Iris pigment epithelial cell (primary cell): ENCODE measurements at regions not wholly inside any gene's neighbourhood (a gene's known extent, or its start where the extent isn't known, plus 50 kb on each side); places are given as distances from the start of the nearest gene placed in this dataset.
"Not testable (repeated sequence)": the region's sequence is repeated elsewhere in the genome, so short reads cannot be mapped to it uniquely, and the experiment has no call there.

Source experiments
- DNase-seq: peaks from one replicate; pipeline ENCODE4 v3.0.0-alpha.2; 2011; ENCODE audit warnings: low read depth

DNA sequence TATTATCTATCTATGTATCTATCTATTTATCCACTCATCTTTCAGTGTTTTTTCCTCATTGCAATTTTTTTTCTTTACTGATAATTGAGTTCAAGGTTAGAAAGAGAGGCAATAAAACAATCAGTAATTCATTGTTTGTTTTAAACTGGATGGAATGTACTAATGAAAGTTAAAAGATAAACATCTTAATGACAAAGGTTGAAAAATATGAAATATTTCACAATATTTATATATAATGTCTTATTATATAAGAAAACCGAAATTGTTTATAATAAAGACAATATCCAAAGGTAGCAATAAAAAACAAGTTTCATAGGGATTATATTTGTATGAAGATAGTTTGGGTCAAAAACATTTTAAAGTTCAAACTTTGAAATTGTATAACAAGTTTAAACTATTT, 1015.5 kb upstream of the MIR17HG start:
- no peak for DNase-seq

DNA sequence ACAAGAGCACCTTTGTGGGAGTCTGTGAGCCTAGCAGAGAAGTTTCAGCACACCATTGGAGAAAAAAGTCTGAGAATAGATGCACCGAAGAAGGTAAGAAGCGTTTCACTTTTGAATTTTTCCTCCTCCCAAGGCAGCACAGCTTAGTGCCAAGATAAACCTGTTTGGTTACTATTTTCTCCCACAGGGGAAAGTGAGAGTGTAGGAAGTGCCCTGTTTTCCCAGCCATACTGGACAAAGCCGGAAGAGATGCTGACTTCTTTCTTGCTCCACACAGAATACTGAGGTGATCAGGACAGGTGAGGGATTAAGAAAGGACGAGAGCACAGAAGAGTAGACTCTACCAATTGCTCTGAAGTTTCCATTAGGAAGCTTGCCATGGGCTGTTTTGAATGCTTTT, 1011.0 kb upstream of the MIR17HG start:
- DNase-seq = no peak

DNA sequence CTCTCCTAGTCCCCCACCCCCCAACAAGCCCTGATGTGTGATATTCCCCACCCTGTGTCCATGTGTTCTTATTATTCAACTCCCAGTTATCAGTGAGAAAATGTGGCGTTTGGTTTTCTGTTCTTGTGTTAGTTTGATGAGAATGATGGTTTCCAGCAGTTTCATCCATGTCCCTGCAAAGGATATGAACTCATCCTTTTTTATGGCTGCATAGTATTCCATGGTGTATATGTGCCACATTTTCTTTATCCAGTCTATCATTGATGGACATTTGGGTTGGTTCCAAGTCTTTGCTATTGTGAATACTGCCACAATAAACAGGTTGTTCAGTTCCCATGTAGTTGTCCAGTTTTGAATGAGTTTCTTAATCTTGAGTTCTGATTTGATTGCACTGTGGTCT, 1006.1 kb upstream of the MIR17HG start:
- not testable (repeated sequence) for DNase-seq

DNA sequence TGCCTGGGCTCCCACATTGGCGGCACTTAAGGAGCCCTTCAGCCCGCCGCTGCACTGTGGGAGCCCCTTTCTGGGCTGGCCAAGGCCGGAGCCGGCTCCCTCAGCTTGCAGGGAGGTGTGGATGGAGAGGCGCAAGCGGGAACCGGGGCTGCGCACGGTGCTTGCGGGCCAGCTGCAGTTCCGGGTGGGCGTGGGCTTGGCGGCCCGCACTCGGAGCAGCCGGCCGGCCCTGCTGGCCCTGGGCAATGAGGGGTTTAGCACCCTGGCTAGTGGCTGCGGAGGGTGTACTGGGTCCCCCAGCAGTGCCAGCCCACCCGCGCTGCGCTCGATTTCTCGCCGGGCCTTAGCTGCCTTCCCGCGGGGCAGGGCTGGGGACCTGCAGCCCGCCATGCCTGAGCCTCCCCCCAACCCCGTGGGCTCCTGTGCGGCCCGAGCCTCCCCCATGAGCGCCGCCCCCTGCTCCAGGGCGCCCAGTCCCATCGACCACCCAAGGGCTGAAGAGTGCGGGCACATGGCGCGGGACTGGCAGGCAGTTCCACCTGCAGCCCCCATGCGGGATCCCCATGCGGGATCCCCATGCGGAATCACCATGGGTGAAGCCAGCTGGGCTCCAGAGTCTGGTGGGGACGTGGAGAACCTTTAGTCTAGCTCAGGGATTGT, 998.9 kb upstream of the MIR17HG start:
- DNase-seq = not testable (repeated sequence)

DNA sequence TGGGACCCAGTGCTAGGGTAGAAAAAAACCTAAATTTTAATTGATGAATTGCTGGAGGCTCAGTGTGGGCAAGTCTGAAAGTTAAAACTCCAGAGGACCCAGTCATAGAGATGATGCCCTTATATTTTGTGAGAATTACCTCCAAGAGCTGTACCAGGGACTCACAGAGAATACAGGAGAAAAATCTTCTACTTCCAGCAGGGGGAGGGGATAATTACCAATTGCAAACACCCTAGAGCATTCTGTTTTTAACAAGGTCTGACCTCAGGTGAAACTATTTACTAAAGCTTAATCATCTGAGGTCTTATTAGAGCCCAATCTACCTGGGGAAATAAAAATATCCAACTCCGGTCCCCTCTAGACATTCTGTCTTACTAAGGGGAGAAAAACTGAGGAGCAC, 994.7 kb upstream of the MIR17HG start:
- no peak for DNase-seq

DNA sequence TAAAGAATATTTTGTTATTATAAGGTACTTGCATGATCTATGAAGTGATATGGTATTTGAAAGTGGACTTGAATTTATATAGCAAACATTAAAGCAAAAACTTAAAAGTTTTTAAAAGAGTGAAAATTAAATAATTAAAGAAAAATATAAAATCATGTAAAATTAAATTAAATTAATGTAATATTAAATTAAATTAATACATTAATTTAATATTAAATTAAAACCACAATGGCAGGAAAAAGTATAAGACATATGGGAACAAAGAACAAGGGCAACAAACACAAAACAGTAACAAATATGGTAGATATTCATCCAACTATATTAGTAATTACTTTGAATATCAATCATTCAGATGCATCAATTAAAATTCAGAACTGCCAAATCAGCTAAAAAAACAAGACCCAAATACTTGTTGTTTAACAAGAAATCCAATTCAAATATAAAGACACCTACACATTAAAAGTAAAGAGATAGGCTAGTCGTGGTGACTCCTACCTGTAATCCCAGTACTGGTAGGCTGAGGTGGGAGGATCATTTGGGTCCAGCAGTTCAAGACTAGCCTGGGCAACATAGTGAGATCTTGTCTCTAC, 992.2 kb upstream of the MIR17HG start:
- no peak for DNase-seq

DNA sequence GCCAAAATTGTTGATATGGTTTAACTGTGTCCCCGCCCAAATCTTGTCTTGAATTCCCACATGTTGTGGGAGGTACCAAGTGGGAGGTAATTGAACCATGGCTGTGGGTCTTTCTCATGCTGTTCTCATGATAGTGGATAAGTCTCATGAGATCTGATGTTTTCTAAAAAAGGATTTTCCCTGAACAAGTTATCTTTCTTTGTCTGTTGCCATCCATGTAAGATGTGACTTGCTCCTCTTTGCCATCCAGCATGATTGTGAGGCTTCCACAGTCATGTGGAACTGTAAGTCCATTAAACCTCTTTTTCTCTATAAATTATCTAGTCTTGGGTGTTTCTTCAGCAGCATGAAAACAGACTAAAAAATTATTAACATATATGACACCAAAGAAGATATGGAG, 986.7 kb upstream of the MIR17HG start:
- DNase-seq = no peak

DNA sequence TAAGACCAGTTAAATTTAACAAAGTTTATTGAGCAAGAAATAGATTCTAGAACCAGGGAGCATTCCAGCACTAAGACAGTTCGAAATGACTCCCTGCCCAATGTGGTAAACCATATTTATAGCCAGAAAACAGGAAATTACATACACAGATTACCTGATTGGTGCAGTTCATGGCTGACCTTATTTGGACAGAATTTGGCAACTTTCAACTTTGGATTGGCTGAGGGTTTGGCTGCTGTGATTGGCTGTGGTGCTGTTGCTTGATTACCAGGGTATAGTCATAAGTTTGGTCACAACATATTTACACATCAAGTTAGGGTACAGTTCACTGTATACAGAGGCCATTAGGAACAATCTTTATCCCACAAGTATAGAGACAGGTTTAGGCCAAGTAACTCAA, 984.8 kb upstream of the MIR17HG start:
- DNase-seq = peak; percentile 10

DNA sequence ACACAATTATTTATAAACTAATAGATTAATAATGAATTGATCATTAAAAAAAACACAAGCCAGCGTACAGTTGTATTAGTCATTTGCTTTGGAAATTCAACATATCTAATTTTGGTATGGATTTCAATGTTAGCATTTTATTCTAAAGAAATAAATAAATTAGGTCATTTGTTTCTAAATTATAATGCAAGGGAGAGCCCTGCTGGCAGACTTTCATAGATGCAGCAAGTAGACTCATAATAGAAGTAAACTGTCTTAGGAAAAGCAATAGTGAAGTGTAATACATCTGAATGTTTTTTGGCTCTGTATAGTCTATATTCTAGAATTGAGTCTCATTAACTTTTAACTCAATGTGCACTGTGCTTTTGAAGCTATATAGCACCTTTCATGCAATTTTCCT, 982.4 kb upstream of the MIR17HG start:
- peak; percentile 43 for DNase-seq

DNA sequence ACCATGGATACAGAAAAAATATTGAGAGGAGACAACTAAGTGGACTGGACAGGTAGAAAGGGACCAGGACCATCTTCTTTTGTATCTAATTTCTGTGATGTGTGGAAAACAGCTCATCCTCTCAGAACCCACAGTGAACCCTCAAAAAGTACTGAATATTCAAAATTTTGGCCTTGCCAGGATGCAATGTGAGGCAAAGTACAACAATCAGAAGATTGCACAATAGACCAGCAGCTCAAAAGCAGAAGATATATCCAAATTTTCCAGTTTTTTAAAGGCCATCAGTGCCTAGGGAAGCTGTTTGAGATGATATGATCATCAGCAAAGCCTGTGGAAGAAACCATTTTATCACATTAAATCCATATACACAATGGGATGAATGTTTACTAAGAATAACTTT, 973.3 kb upstream of the MIR17HG start:
- no peak for DNase-seq

DNA sequence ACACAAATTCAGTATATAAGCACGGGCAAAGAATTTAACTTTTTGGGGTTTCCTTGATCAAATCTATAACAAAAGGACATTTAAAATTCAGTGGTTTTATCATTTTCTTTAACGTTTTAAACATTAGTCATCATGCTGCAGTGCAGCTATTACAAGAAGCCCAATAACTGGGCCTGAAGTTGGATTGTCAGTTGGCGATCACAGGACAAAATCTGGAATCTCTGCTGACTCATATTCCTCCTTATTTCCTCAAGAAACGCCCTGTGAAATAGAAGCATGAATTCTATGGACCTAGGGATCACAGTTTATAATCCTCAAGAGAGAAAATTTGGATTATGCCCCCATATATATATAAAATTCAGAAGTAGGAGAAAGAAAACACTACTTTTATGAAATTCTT, 971.6 kb upstream of the MIR17HG start:
- peak; percentile 50 for DNase-seq

DNA sequence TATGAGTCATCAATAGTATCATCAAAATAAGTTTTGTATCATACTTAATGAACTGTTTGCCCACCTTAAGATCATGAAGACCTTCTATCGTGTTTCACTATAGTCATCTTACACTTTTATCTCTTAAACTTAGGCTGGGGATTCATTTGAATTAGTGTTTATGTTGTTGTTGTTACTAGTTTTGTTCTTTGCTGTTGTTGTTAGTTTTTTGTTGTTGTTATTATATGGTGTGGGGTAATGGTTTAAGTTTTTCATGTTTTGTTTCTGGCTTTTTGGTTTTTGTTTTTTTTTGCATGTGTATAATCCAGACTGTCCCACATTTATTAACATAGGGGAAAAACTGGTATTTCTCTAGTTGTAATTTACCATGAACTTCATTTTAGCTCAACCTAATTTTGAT, 965.1 kb upstream of the MIR17HG start:
- DNase-seq = no peak

DNA sequence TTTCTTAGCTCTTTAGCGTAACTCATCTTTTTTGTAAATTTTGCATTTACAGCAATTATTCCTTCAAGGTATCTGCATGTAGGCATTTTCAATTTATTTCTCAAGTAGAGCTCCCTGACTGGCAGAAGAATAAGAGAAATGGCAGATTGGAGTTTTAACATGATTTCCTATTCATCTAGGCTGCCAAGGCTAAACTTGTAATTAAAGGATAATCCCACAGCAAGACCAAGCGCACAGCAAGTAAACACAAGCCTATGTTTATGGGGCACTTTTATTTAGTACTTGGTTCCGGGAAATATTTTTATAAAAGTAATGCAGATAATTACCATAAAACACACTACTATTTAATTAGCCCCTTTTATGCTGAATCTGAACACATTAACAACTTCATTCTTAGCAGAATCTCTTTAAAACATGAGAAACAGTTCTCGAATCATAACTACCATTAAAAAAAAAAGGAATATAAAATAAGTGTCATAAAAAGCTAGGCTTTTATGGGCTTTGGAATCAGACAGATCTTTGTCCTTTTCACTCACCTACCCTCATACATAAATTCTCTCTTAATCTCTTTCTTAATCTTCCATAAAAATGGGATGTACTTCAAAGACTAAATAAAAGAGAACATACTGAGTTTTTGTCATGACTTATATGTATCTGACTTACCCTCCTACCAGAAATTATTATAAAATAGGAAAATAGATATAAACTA, 961.6 kb upstream of the MIR17HG start:
- no peak for DNase-seq

DNA sequence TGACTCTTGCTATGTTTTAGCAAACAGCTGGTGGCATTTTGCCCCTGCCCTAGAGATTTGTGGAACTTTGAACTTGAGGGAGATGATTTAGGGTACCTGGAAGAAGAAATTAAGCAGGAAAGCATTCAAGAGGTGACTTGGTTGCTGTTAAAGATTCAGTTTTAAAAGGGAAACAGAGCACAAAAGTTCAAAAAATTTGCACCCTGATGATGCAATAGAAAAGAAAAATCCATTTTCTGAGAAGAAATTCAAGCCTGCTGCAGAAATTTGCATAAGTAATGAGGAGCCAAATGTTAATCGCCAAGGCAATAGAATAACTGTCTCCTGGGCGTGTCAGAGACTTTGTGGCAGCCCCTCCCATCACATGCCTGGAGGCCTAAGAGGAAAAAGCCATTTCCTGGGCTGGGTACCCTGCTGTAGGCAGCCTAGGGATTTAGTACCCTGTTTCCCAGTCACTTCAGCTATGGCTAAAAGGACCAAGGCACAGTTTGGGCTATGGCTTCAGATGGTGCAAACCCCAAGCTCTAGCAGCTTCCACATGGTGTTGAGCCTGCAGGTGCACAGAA, 958.5 kb upstream of the MIR17HG start:
- no peak for DNase-seq

DNA sequence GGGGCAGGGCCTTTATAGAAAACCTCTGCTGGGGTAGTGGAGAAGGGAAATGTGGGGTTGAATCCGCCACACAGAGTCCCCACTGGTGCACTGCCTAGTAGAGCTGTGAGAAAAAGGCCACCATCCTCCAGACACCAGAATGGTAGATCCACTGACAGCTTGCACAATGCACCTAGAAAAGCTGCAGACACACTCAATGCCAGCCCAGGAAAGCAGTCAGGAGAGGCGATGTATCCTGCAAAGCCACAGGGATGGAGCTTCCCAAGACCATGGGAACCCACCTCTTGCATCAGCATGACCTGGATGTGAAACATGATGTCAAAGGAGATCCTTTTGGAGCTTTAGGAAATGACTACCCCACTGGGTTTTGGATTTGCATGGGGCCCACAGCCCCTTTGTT, 958.0 kb upstream of the MIR17HG start:
- DNase-seq = no peak

DNA sequence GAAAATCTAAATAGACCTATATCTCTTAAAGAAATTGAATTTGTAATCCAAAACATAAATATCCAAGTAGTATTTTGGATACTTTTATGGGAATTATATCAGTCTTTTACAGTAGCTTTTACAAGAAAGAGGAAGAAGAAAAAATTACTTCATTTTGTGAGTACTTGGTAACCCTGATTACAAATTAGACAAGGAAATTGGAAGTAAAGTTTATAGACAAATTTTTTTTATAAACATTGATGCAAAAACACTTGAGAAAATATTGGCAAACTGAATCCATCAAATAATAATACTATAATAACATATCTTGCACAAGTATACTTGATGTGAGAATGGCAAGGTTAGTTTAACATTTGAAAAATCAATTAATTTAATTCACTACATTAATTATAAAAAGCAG, 954.1 kb upstream of the MIR17HG start:
- DNase-seq = no peak

DNA sequence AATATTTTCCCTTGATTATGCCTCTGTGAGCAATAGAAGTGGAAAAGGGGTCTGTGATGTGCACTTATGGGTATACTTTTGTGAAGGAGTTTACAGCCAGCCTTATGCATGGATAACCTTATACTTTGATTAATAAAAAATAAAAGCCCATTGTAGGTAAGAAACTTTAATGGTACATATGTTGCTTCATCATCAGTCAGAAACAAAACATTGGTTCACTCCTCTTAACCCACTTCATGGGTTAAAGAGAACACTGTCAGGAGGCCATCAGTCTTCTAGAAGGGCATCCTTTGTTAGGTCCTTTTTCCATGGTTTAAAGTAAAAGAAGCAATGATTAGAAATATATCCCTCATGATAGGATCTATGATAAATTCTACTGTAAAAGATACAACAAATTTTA, 952.1 kb upstream of the MIR17HG start:
- DNase-seq = no peak

DNA sequence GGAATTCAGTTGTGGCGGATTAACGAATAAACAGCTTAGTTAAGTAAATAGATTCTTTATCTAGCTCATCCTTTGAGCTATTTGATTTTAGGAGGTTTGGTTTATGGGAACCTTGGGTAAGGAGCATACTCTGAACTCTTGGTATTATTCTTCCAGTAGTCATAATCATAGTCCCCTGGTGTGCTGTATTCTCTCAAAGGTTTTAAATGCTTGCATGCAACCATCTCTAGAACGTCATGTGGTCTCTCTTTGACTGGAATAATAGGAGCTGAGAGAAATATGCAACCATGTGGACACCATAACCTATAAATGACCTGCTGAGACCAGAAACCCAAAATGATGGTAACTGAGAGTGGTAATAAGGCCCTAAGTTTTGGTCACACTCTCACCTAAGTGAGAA, 951.6 kb upstream of the MIR17HG start:
- DNase-seq = no peak

DNA sequence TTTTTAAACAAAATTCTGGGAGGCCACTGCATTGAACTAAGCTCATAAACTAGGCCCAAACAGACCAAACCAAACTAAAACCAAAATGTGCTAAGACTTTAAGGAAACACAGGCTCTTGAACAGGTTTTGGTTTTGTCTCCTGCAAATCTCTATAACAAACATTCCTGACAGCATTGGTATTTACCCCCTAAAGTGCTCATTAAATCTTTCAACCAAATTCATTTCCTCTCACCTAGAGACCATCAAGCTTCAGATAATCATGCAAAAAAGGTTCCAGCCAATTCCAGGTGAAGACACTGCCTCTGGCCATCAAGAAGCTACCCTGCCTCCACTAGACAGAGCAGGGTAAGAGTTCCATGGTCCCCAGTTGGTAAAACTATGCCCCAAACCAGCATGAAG, 951.2 kb upstream of the MIR17HG start:
- DNase-seq = no peak

DNA sequence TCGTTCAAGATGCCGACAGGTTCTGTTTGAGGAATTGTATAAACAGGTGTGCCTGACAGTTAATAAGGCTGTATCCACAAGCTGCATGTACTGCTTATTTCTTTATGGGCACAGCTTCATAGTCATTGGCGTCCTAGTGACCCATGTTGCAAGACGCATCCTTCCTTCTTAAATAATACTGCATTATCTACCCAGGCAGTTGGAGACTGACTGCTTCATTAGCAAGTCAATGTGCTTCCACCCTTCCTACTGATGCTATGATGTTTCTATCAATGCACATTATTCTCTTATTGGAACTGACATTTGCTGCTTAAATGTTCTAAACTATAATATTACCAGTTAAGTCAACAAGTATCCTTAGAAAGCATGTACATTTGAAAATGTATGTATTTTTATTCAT, 950.0 kb upstream of the MIR17HG start:
- DNase-seq = no peak

DNA sequence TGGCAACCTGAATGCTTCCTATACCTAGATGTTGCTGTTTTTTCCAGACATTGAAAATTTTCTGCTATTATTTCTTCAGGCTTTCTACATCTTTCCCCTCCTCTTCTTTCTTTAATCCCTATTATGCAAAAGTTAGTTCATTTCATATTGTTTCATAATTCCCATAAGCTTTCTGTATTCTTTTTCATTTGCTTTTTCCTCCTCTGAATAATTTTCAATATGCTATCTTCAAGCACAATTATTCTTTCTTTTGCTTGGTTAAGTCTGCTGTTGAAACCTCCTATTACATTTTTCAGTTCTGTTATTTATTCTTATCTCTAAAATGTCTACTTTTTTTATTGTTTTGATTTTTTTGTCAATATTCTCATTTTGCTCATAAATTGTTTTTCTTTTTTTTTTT, 947.1 kb upstream of the MIR17HG start:
- DNase-seq = no peak

DNA sequence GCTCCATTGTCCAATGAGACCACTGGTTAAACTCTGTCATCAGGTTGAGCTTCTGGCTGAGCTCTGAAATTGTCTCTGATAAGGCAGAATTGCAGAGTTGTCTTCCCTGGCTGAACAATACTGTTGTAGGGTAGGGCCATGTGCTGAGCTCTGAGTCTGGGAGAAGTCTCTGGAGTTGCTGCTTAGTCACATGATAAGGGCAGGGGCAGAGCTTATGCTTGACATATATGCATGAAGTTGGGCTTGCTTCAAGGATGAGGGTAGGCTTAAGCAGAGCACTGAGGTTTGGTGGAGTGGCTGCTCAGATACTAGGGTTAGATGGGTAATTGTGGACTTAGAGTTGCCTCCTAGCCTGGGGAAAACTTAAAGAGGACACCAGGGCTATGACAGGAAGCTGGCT, 946.3 kb upstream of the MIR17HG start:
- DNase-seq = no peak

DNA sequence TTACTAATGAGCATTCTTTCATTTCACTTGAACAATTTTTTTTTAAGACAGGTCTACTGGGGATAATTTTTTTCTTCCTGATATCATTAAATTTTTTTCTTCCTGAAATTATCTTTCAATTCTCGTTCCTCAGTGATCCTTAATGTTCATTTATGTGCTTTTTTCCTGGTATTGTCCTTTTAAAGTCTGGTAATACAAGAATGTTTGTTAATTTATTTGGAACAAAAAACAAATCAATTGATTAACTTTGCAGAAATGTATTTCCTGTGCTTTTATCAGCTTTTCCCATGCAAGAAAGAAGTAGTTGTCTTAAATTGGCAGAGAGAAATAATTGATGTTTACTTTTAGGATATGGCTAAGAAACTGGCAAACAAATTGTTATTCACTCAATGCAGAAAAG, 945.4 kb upstream of the MIR17HG start:
- no peak for DNase-seq
